HUDEP-2 (cell line): ENCODE measurements at regions not wholly inside any gene's neighbourhood (a gene's known extent, or its start where the extent isn't known, plus 50 kb on each side); places are given as distances from the start of the nearest gene placed in this dataset.
"Not testable (repeated sequence)": the region's sequence is repeated elsewhere in the genome, so short reads cannot be mapped to it uniquely, and the experiment has no call there.

ENCODE experiments used
- DNase-seq, 76 experiments: peaks; one replicate each; lab custom pipeline; 2025; ENCODE audit not compliant: unreplicated experiment in 76 of 76; lab: John Stamatoyannopoulos, UW

DNA sequence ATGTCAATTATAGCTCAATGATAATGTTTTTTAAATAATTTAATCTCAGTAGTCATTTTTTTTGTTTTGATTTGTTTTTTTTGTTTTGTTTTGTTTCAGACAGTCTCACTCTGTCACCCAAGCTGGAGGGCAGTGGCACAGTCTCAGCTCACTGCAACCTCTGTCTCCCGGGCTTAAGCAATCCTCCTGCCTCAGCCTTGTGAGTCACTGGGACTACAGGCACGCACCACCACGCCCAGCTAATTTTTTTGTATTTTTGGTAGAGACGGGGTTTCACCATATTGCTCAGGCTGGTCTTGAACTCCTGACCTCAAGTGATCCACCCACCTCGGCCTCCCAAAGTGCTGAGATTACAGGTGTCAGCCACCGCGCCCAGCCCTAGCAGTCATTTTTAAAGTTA lies 60.6 kb upstream of the RTL6 start:
- DNase-seq = not testable (repeated sequence)

DNA sequence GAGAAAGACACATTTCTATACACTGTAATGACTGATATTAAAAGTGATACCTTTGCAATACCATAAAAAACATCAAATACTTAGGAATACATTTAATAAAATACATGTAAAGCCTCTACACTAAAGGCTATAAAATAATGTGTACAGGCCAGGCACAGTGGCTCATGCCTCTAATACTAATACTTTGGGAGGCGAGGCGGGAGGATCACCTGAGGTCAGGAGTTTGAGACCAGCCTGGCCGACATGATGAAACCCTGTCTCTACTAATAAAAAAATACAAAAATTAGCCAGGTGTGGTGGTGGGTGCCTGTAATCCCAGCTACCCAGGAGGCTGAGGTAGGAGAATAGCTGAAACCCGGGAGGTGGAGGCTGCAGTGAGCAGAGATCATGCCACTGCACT lies 59.8 kb upstream of the RTL6 start:
- DNase-seq = not testable (repeated sequence)

GRCh38 chr22:44557064-44557748 lies 59.2 kb upstream of the RTL6 start:
- DNase-seq = no peak

DNA sequence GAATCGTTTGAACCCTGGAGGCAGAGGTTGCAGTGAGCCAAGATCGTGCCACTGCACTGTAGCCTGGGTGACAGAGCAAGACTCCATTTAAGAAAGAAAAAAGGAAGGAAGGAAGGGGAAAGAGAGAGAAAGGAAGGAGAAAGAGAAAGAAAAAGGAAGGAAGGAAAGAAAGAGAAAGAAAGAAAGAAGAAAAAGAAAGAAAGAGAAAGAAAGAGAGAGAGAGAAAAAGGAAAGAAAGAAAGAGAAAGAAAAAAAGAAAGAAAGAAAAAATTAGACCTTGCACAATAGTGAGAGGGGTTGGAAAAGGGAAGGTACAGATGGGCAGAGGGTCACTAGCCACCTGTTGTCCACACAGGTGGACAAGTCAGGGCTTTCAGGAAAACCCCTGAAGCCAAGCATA lies 57.6 kb upstream of the RTL6 start:
- no peak for DNase-seq

GRCh38 chr22:44555046-44555445 lies 57.0 kb upstream of the RTL6 start:
- no peak for DNase-seq

- DNase-seq = no peak
Observed at GRCh38 chr22:44554411-44554810, 56.4 kb upstream of the RTL6 start.

GRCh38 chr22:44550711-44551491 lies 52.9 kb upstream of the RTL6 start:
- no peak for DNase-seq

DNA sequence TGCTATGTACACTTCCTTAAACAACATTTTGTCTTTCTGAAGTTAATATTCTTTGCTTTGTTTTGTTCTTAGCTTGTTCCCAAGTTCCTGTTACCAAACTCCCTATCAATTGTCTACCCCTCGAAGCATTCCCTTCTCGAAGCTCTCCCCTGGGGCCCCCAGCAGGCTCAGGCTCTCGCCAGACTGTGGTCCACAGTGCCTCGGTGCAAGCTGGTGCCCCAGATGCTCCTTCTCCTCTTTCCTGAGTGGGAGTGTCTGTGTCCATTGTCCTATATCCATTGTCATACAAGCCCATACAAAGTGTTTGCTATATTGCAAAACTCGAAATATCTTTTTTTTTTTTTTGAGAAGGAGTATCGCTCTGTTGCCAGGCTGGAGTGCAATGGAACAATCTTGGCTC lies 51.7 kb upstream of the RTL6 start:
- no peak for DNase-seq

GRCh38 chr22:44548981-44549380 lies 50.9 kb upstream of the RTL6 start:
- no peak for DNase-seq
